GM10248 (cell line): ENCODE measurements at regions not wholly inside any gene's neighbourhood (a gene's known extent, or its start where the extent isn't known, plus 50 kb on each side); places are given as distances from the start of the nearest gene placed in this dataset.

ENCODE experiments used
- CTCF ChIA-PET: fragments of 300-600 bp; sonication (Branson Sonifier 250); formaldehyde crosslinking; extraction: SDS; loops from one replicate; lab custom pipeline; 2021; ENCODE audit warnings: antibody characterized with exemption; lab: Yijun Ruan, JAX
- POLR2A ChIA-PET: fragments of 350-650 bp; sonication (Branson Sonifier 250); formaldehyde crosslinking; extraction: SDS; loops from one replicate; lab custom pipeline; 2020; ENCODE audit warnings: antibody characterized with exemption; lab: Yijun Ruan, JAX
- DNase-seq: peaks from one replicate; pipeline ENCODE4 v3.0.0; 2012; ENCODE audit errors: extremely low spot score
- CTCF ChIP-seq: IDR thresholded peaks from 2 replicates; pipeline ENCODE4 v1.5.1; 2012; ENCODE audit warnings: mild to moderate bottlenecking, low read depth; ENCODE audit errors: extremely low read depth, missing control alignments, control extremely low read depth

DNA sequence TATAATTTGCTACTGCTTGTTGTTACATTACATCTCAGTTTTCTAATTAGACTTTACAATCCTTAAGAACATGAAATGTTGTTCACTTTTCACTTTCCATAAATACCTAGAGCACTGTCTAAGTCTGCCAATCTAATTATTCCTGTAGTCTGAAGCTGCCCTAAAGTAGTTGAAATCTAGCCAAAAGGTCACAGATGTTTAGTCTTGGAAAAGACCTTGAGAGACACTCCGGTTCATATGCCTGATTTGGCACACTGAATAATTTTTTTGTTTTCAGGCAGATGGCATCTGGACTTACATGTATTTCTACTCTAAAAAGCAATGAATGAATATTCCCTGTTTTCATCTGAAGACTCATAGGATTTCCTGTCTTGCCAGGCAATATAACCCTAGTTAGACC lies 359.1 kb downstream of the ANKRD7 start:
- POLR2A ChIA-PET = no interaction called here
- DNase-seq = no peak
- CTCF ChIA-PET = no interaction called here
- TF ChIP-seq CTCF = no peak

- ChIA-PET POLR2A (no interaction called here), CTCF (no interaction called here)
- DNase-seq = no peak
- TF ChIP-seq CTCF = no peak
These were observed 361.7 kb downstream of the ANKRD7 start for GRCh38 chr7:118586248-118586647.

GRCh38 chr7:118590107-118590506 lies 365.6 kb downstream of the ANKRD7 start:
- DNase-seq = no peak
- CTCF ChIA-PET = no interaction called here
- peak; percentile 45 for TF ChIP-seq CTCF
- POLR2A ChIA-PET = no interaction called here

DNA sequence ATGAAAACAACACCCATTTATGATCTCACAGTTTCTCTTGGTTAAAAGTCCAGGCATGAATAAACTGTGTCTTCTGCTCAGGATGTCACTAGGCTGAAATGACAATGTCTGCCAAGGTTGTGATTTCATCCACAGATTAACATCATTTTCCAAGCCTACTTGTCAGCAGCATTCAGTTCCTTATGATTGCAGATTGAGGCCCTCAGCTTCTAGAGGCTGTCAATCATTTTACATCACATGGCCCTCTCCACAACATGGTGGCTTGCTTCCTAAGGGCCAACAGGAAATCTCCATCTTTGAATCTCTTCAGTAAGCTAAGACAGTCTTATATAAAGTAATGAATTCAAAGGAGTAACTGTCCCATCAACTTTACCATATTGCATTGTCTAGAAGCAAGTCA lies 377.6 kb downstream of the ANKRD7 start:
- CTCF ChIA-PET = interaction anchor here (1.4 to 1.6 kb wide), 2 partner anchors 25 to 28 kb away, joined by 3 read pairs; no protein-coding TSS in a partner anchor
- POLR2A ChIA-PET = no interaction called here
- DNase-seq = no peak
- TF ChIP-seq CTCF = no peak

DNA sequence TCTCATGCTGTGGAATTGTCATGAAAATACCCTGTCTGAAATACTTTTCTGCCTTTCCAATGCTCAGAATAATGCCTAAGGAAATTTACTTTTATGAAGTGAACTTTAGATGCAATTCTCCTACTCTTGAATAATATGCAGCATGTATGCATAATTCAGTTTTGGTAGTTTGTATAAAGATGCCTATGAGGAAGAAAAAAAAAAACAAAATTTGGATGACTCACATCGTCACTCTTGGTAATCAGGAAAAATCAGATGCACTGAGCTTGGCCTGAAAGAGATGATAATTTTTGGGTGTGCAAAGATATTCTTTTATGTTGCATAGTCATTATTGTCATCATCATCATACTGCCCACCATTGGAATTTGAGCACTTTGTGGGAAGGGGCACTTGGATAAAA lies 382.1 kb downstream of the ANKRD7 start:
- TF ChIP-seq CTCF = no peak
- DNase-seq = no peak
- POLR2A ChIA-PET = no interaction called here
- CTCF ChIA-PET = no interaction called here

DNA sequence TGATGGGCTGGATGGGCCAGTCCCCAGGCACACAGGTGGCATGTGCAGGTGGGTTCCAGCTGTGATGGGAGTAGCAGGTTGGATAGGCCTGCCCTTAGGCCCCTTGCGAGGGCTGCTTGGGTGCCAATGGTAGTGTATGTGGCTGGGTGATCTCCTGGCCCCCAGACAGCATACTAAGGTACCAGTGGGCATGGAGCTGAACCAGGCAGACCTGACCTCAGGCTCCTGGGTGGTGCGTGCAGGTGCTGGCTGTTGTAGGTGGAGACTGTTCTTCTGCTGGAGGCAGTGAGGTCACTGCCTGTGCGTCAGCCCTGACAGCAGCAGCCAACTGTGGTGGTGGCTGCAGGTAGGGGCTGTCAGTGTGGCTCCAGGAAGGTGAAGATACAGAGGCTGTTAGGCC lies 384.7 kb downstream of the ANKRD7 start:
- DNase-seq = no peak
- no peak for TF ChIP-seq CTCF
- ChIA-PET POLR2A (no interaction called here), CTCF (no interaction called here)

DNA sequence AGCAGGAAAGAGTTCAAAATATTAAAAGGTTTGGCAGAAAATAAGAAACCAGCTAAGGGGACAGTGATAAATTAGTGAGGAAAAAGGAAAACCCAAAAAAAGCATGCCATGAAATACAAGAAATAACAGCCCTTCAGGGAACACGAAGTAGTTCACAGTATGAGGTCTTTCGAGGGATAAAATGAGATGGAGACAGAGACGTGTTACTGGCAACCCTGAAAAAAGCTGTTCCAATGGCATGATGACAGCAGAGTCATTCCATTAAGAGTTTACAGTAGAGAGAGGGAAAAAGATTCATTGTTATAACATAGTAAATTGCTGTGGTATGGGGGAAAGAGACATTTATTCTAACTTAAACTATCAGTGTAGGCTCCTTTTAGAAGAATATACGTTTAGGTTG lies 391.2 kb downstream of the ANKRD7 start:
- ChIA-PET CTCF (no interaction called here), POLR2A (no interaction called here)
- TF ChIP-seq CTCF = no peak
- DNase-seq = no peak
